Fibroblast of the aortic adventitia (primary cell): ENCODE measurements at regions not wholly inside any gene's neighbourhood (a gene's known extent, or its start where the extent isn't known, plus 50 kb on each side); places are given as distances from the start of the nearest gene placed in this dataset.

ENCODE experiments used
- DNase-seq: peaks from one replicate; pipeline ENCODE4 v3.0.0-alpha.2; 2010; ENCODE audit warnings: low read depth
- H3K4me3 ChIP-seq: 2 replicates; pipeline ENCODE4 v1.5.1; 2011; ENCODE audit warnings: low read depth, mild to moderate bottlenecking, control low read depth, low read length, moderate library complexity
- TF ChIP-seq, protein P1 (sequence below): IDR thresholded peaks from 2 replicates; pipeline ENCODE4 v1.5.1; 2011; ENCODE audit warnings: mild to moderate bottlenecking, low read length, control low read depth, inconsistent platforms; ENCODE audit not compliant: insufficient read depth

- TF ChIP-seq, protein P1, sequence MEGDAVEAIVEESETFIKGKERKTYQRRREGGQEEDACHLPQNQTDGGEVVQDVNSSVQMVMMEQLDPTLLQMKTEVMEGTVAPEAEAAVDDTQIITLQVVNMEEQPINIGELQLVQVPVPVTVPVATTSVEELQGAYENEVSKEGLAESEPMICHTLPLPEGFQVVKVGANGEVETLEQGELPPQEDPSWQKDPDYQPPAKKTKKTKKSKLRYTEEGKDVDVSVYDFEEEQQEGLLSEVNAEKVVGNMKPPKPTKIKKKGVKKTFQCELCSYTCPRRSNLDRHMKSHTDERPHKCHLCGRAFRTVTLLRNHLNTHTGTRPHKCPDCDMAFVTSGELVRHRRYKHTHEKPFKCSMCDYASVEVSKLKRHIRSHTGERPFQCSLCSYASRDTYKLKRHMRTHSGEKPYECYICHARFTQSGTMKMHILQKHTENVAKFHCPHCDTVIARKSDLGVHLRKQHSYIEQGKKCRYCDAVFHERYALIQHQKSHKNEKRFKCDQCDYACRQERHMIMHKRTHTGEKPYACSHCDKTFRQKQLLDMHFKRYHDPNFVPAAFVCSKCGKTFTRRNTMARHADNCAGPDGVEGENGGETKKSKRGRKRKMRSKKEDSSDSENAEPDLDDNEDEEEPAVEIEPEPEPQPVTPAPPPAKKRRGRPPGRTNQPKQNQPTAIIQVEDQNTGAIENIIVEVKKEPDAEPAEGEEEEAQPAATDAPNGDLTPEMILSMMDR: no peak
- DNase-seq: no peak
- no peak overlapping the region for H3K4me3 ChIP-seq
These were observed 1350.0 kb upstream of the EPHA6 start for GRCh38 chr3:95464346-95464745.

DNA sequence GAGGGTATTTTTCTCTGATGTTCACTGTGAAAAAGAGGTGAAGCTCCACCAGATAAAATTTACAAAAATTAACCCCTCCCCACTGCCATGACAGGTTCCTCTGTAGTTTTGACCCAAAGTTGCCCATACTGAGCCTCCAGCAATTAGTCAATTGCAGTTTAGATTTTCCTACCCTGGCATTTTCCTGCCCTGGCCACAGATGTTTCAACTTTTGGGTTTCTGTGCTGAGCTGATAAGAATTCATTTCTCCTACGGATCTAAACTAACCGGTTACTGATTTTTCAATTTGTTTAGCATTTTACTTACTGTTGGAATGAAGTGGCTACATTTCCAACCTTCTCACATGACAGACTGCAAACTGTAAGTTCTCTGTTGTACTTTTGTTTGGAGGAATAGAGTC, 1346.1 kb upstream of the EPHA6 start:
- no peak overlapping the region for H3K4me3 ChIP-seq
- TF ChIP-seq, protein P1: no peak
- DNase-seq: no peak

- H3K4me3 ChIP-seq: no peak overlapping the region
- DNase-seq: peak; percentile 2
- TF ChIP-seq, protein P1: no peak
These were observed 1340.1 kb upstream of the EPHA6 start for GRCh38 chr3:95474338-95474737.

- TF ChIP-seq, protein P1: no peak
- no peak for DNase-seq
- H3K4me3 ChIP-seq: no peak overlapping the region
These were observed 1337.9 kb upstream of the EPHA6 start for GRCh38 chr3:95476534-95476933.

DNA sequence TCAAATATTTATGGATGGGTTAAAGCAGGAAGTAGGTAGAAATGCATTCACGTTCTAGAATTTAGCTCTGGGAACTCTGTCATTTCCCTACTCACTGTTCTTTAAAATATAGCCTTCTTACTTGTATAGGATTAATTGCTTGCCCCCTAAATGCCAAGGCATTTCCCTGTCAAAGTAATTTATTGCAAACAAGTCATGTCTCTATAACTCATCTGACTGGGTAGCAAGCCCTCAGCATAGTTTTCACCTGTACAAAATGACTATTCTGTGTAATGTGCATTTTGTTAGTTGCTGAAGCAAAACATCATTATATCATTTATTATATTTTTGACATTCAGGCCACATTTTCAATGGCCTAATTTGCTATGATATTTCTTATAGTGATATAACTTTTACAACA, 1308.2 kb upstream of the EPHA6 start:
- TF ChIP-seq, protein P1: no peak
- DNase-seq: no peak
- no peak overlapping the region for H3K4me3 ChIP-seq

- no peak overlapping the region for H3K4me3 ChIP-seq
- DNase-seq: no peak
- TF ChIP-seq, protein P1: no peak
These were observed 1306.3 kb upstream of the EPHA6 start for GRCh38 chr3:95508124-95508523.

DNA sequence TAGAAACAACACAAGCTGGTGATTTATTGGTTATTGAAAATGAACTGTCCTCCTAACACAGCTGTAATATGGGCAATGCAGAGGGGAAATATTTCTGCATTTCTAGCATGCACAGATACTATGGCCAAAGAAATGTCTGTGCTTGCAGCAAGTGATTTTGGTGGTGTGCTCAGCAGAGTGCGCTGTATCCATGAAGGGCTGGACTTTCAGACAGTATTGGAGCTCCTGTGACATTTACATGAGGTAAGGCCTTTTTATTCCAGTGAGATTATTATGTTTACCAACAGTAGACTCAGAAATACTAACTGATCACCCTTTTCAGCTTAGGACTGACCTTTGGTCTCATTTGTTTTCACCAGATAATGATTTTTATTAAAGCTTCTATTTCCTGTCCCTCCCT, 1302.6 kb upstream of the EPHA6 start:
- no peak for DNase-seq
- TF ChIP-seq, protein P1: no peak

More for the DNA sequence above, 1302.6 kb upstream of the EPHA6 start:
- H3K4me3 ChIP-seq: no peak overlapping the region
